Trophoblast cell (in vitro differentiated cells and primary cell): ENCODE measurements at regions not wholly inside any gene's neighbourhood (a gene's known extent, or its start where the extent isn't known, plus 50 kb on each side); places are given as distances from the start of the nearest gene placed in this dataset.

Source experiments
- DNase-seq, 2 donors: peaks; one replicate each; pipeline ENCODE4 v3.0.0-alpha.2; 2016
- H2AFZ ChIP-seq: 2 replicates; pipeline ENCODE4 v1.6.1; 2013; ENCODE audit warnings: low read length, moderate library complexity, mild to moderate bottlenecking; ENCODE audit not compliant: insufficient read depth, poor library complexity
- H2AK5ac ChIP-seq: 2 replicates; pipeline ENCODE4 v1.6.1; 2013; ENCODE audit warnings: mild to moderate bottlenecking, low read length
- H2BK120ac ChIP-seq: 2 replicates; pipeline ENCODE4 v1.6.1; 2013; ENCODE audit warnings: low read length, mild to moderate bottlenecking, moderate library complexity; ENCODE audit not compliant: insufficient read depth, poor library complexity
- H2BK12ac ChIP-seq: 2 replicates; pipeline ENCODE4 v1.6.1; 2013; ENCODE audit warnings: mild to moderate bottlenecking, low read length, moderate library complexity
- H2BK5ac ChIP-seq: 2 replicates; pipeline ENCODE4 v1.6.1; 2013; ENCODE audit warnings: low read length, low read depth, moderate library complexity, mild to moderate bottlenecking; ENCODE audit not compliant: poor library complexity
- H3K14ac ChIP-seq: 2 replicates; pipeline ENCODE4 v1.6.1; 2013; ENCODE audit warnings: mild to moderate bottlenecking, low read length
- H3K18ac ChIP-seq: 2 replicates; pipeline ENCODE4 v1.6.1; 2013; ENCODE audit warnings: mild to moderate bottlenecking, low read length
- H3K23ac ChIP-seq: 2 replicates; pipeline ENCODE4 v1.6.1; 2013; ENCODE audit warnings: low read length
- H3K27ac ChIP-seq: 2 replicates; pipeline ENCODE4 v1.5.1; 2013; ENCODE audit warnings: low read depth, mild to moderate bottlenecking, inconsistent platforms, low read length, moderate library complexity
- H3K27me3 ChIP-seq: 2 replicates; pipeline ENCODE4 v1.6.1; 2013; ENCODE audit warnings: inconsistent platforms, mild to moderate bottlenecking, low read length, moderate library complexity; ENCODE audit not compliant: insufficient read depth
- H3K36me3 ChIP-seq, 2 experiments: 1 replicate in 1 of 2; 2 replicates in 1 of 2; pipeline ENCODE4 v1.6.1; 2013; ENCODE audit warnings: low read length in 2 of 2, mild to moderate bottlenecking in 2 of 2, moderate library complexity in 1 of 2; ENCODE audit not compliant: insufficient read depth in 2 of 2, control insufficient read depth in 1 of 2
- H3K4ac ChIP-seq: 2 replicates; pipeline ENCODE4 v1.6.1; 2013; ENCODE audit warnings: low read depth, mild to moderate bottlenecking, low read length, moderate library complexity
- H3K4me1 ChIP-seq, 2 experiments: 1 replicate in 1 of 2; 2 replicates in 1 of 2; pipeline ENCODE4 v1.6.1; 2013; ENCODE audit warnings: low read length in 2 of 2, mild to moderate bottlenecking in 2 of 2, moderate library complexity in 1 of 2; ENCODE audit not compliant: insufficient read depth in 2 of 2, control insufficient read depth in 1 of 2
- H3K4me2 ChIP-seq: 2 replicates; pipeline ENCODE4 v1.6.1; 2013; ENCODE audit warnings: inconsistent platforms, mild to moderate bottlenecking, low read length, moderate library complexity
- H3K4me3 ChIP-seq: 2 replicates; pipeline ENCODE4 v1.5.1; 2013; ENCODE audit warnings: mild to moderate bottlenecking, low read depth, low read length, inconsistent platforms
- H3K79me1 ChIP-seq: one replicate; pipeline ENCODE4 v1.6.1; 2013; ENCODE audit warnings: low read length
- H3K79me2 ChIP-seq: 2 replicates; pipeline ENCODE4 v1.6.1; 2013; ENCODE audit warnings: low read length, mild to moderate bottlenecking; ENCODE audit not compliant: control insufficient read depth, insufficient read depth, poor library complexity
- H3K9ac ChIP-seq: 2 replicates; pipeline ENCODE4 v1.6.1; 2013; ENCODE audit warnings: mild to moderate bottlenecking, low read length
- H3K9me3 ChIP-seq: 2 replicates; pipeline ENCODE4 v1.6.1; 2013; ENCODE audit warnings: low read depth, mild to moderate bottlenecking, control low read depth, inconsistent platforms, low read length; ENCODE audit not compliant: insufficient read depth
- H4K12ac ChIP-seq: 2 replicates; pipeline ENCODE4 v1.6.1; 2013; ENCODE audit warnings: low read depth, mild to moderate bottlenecking, low read length, moderate library complexity
- H4K8ac ChIP-seq: 2 replicates; pipeline ENCODE4 v1.6.1; 2013; ENCODE audit warnings: low read depth, mild to moderate bottlenecking, low read length, moderate library complexity
- H4K91ac ChIP-seq: one replicate; pipeline ENCODE4 v1.6.1; 2013; ENCODE audit warnings: low read depth, mild to moderate bottlenecking, low read length, moderate library complexity
- WGBS: extraction: QIAGEN DNeasy Blood & Tissue Kit; methylation state at CpG from one replicate; pipeline ENCODE4 v1.1.7; 2013; ENCODE audit warnings: missing lambda C conversion rate; ENCODE audit not compliant: insufficient read length, insufficient coverage; ENCODE audit errors: extremely low coverage; 5-methylcytosine and 5-hydroxymethylcytosine counted together

DNA sequence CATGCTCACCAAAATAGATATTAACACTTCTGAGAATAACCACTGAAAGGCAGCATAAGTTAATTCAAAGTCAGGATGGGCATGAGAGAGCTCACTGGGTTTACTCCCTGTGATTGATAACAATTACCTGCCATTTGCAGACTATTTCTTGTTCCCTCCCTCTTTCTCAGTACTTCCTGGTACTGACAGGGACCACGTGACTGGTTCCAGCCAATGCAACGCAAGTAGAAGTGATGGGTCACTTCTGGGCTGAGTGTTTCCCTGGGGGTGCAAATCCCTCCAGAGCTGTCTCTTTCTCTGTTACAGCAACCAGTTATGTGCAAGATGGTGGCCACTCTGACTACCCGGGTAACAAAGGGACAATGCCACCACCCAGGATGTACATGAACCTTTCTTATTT lies 118.8 kb downstream of the EFNB2 start:
- no peak overlapping the region for H2BK5ac ChIP-seq
- H2BK12ac ChIP-seq = no peak overlapping the region
- H4K8ac ChIP-seq = peak overlapping the region; percentile 43
- H3K9ac ChIP-seq = no peak overlapping the region
- no peak overlapping the region for H3K4me2 ChIP-seq
- no peak overlapping the region for H2BK120ac ChIP-seq
- no peak overlapping the region for H4K91ac ChIP-seq
- H3K23ac ChIP-seq = no peak overlapping the region
- H3K9me3 ChIP-seq = no peaks in the 10 kb centered on the region
- no peak overlapping the region for H4K12ac ChIP-seq
- no peak overlapping the region for H3K4me3 ChIP-seq
- no peaks in the 10 kb centered on the region for H3K36me3 ChIP-seq
- DNase-seq = no peak
- no peaks in the 10 kb centered on the region for H3K27me3 ChIP-seq
- peak overlapping the region; percentile 19 for H2AK5ac ChIP-seq
- no peak overlapping the region for H3K4ac ChIP-seq
- H2AFZ ChIP-seq = no peak overlapping the region
- no peaks in the 10 kb centered on the region for H3K79me1 ChIP-seq
- no peaks in the 10 kb centered on the region for H3K79me2 ChIP-seq
- H3K27ac ChIP-seq = no peak overlapping the region
- H3K18ac ChIP-seq = no peak overlapping the region
- no peaks in the 10 kb centered on the region for H3K4me1 ChIP-seq
- WGBS = no CpG with 5 or more reads among the region's 3 CpGs
- H3K14ac ChIP-seq = no peak overlapping the region

DNA sequence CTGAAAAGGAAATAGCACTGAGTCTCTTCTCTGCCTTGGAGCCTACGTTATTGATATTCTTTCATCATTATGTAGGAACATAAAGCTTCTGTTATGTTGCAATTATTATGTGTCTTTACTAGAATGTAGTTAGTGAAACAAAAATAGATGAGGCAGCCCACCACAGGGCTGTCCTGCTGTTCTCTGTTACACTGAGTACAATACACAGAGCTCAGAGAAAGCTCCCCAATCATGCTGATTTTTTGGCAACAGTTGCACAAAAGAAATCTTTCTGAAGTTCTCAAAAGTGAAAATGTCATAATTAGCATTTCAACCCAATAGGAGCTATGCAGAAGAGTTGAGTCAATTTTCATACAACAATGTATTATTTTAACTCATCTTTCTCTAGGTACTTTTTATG lies 119.5 kb downstream of the EFNB2 start:
- Histone ChIP-seq H3K9me3 (no peaks in the 10 kb centered on the region), H4K8ac (no peak overlapping the region), H3K14ac (no peak overlapping the region), H3K23ac (no peak overlapping the region), H3K18ac (no peak overlapping the region), H3K4ac (no peak overlapping the region), H3K4me3 (no peak overlapping the region), H3K27ac (no peak overlapping the region), H4K12ac (no peak overlapping the region), H3K4me2 (no peak overlapping the region), H4K91ac (no peak overlapping the region), H3K79me2 (no peaks in the 10 kb centered on the region), H3K9ac (no peak overlapping the region), H3K27me3 (no peaks in the 10 kb centered on the region), H2AK5ac (no peak overlapping the region), H3K36me3 (no peaks in the 10 kb centered on the region), H2BK5ac (no peak overlapping the region), H2BK12ac (no peak overlapping the region), H3K4me1 (no peaks in the 10 kb centered on the region), H3K79me1 (no peaks in the 10 kb centered on the region), H2AFZ (no peak overlapping the region), H2BK120ac (no peak overlapping the region)
- DNase-seq = no peak
- WGBS = no CpG with 5 or more reads among the region's 1 CpG

DNA sequence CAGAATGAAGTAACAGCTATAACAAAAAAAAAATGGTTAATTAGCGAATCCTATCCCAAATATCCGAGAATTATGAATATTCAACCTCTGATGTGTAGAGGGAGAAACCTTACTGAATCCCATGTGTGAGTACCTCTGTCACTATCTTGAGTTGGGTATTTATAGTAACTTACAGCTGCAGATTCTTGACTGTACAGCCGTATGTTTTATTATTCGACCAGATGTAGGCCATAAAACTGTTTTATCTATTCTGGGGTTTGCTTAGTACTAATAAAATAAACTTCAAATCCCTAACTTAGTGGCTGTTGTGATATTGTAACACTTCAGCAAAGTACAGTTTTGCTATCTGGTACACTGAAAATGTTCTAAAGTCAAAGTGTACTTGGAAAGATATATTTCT lies 120.0 kb downstream of the EFNB2 start:
- no peak for DNase-seq
- no peak overlapping the region for H2AFZ ChIP-seq
- H3K4ac ChIP-seq = no peak overlapping the region
- H2BK5ac ChIP-seq = no peak overlapping the region
- no peak overlapping the region for H2BK120ac ChIP-seq
- no peak overlapping the region for H3K23ac ChIP-seq
- H4K12ac ChIP-seq = no peak overlapping the region
- H3K9ac ChIP-seq = no peak overlapping the region
- no peak overlapping the region for H3K18ac ChIP-seq
- no peak overlapping the region for H3K4me3 ChIP-seq
- no peaks in the 10 kb centered on the region for H3K36me3 ChIP-seq
- no peaks in the 10 kb centered on the region for H3K27me3 ChIP-seq
- no peaks in the 10 kb centered on the region for H3K79me1 ChIP-seq
- H2AK5ac ChIP-seq = no peak overlapping the region
- no peak overlapping the region for H4K91ac ChIP-seq
- H2BK12ac ChIP-seq = no peak overlapping the region
- H3K27ac ChIP-seq = no peak overlapping the region
- no peak overlapping the region for H4K8ac ChIP-seq
- no peaks in the 10 kb centered on the region for H3K79me2 ChIP-seq
- H3K4me1 ChIP-seq = no peaks in the 10 kb centered on the region
- no CpG with 5 or more reads among the region's 4 CpGs for WGBS
- H3K9me3 ChIP-seq = no peaks in the 10 kb centered on the region
- no peak overlapping the region for H3K4me2 ChIP-seq
- no peak overlapping the region for H3K14ac ChIP-seq

DNA sequence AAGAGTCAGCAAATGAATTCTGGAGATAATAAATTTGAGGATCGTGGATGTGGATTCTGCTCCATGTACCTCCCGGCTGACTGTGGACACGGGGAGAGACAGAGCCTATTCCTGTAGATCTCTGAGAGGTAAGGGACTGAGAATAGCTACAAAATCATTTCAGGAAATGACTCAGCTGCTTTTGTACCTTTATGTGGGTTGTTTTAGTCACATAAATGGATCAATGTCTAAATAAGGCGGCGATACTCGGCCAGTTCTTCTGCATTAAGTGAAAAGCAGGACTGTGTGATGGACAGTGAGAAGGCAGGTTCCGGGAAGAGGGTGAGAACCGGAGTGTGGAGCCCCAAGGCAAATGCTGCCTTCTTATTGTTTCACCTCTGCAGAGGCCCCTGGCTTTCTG lies 128.1 kb downstream of the EFNB2 start:
- no peak overlapping the region for H2BK12ac ChIP-seq
- no peak overlapping the region for H2BK5ac ChIP-seq
- H3K4me3 ChIP-seq = no peak overlapping the region
- no peak overlapping the region for H3K4ac ChIP-seq
- no peak overlapping the region for H3K27ac ChIP-seq
- no peak overlapping the region for H3K18ac ChIP-seq
- H4K91ac ChIP-seq = no peak overlapping the region
- DNase-seq = no peak
- H3K79me2 ChIP-seq = no peaks in the 10 kb centered on the region
- H2BK120ac ChIP-seq = no peak overlapping the region
- WGBS = no CpG with 5 or more reads among the region's 8 CpGs
- H3K27me3 ChIP-seq = no peaks in the 10 kb centered on the region
- no peaks in the 10 kb centered on the region for H3K9me3 ChIP-seq
- H3K79me1 ChIP-seq = no peaks in the 10 kb centered on the region
- H3K9ac ChIP-seq = no peak overlapping the region
- no peaks in the 10 kb centered on the region for H3K36me3 ChIP-seq
- H4K8ac ChIP-seq = no peak overlapping the region
- H4K12ac ChIP-seq = no peak overlapping the region
- H3K4me2 ChIP-seq = no peak overlapping the region
- no peak overlapping the region for H3K14ac ChIP-seq
- no peak overlapping the region for H3K23ac ChIP-seq
- H3K4me1 ChIP-seq = no peaks in the 10 kb centered on the region
- H2AFZ ChIP-seq = no peak overlapping the region
- no peak overlapping the region for H2AK5ac ChIP-seq
